Activated CD4-positive, alpha-beta T cell treated with anti-CD3 and anti-CD28 coated beads for 36 hours (primary cell): ENCODE measurements at regions not wholly inside any gene's neighbourhood (a gene's known extent, or its start where the extent isn't known, plus 50 kb on each side); places are given as distances from the start of the nearest gene placed in this dataset.

ENCODE experiments used
- ATAC-seq: fragments of 200-7000 bp; cut with Tn5 transposase; one replicate; pipeline ENCODE4 v1.10.0; 2021; ENCODE audit warnings: mild to moderate bottlenecking, moderate library complexity
- CTCF ChIA-PET: fragments of 350-600 bp; sonication (Branson Sonifier 250); formaldehyde crosslinking; loops from one replicate; lab custom pipeline; 2021; ENCODE audit warnings: antibody characterized with exemption; lab: Charles Lee
- POLR2A ChIA-PET: fragments of 350-600 bp; sonication (Branson Sonifier 250); formaldehyde crosslinking; loops from one replicate; lab custom pipeline; 2021; ENCODE audit warnings: antibody characterized with exemption, inconsistent platforms; lab: Charles Lee
- DNase-seq: peaks from one replicate; pipeline ENCODE4 v3.0.0-alpha.2; 2020
- H3K27ac Mint-ChIP-seq: one replicate; pipeline ENCODE4 v1.8.0; 2021; ENCODE audit warnings: mixed read lengths
- H3K27me3 Mint-ChIP-seq: one replicate; pipeline ENCODE4 v1.8.0; 2021; ENCODE audit warnings: mixed read lengths
- H3K36me3 Mint-ChIP-seq: one replicate; pipeline ENCODE4 v1.8.0; 2021; ENCODE audit warnings: low read depth, mixed read lengths
- H3K4me1 Mint-ChIP-seq: one replicate; pipeline ENCODE4 v1.8.0; 2021; ENCODE audit warnings: mixed read lengths
- H3K4me3 Mint-ChIP-seq: one replicate; pipeline ENCODE4 v1.8.0; 2021; ENCODE audit warnings: mild to moderate bottlenecking, moderate library complexity, mixed read lengths
- H3K9me3 Mint-ChIP-seq: one replicate; pipeline ENCODE4 v1.8.0; 2021; ENCODE audit warnings: low read depth, mixed read lengths
- intact Hi-C, 2 experiments: fragments of 100-400 bp; cut with DNase I in 1 of 2; cut with micrococcal nuclease in 1 of 2; formaldehyde crosslinking; loops; one replicate each; pipeline versions ENCODE4 v1.14.2 to v1.15.1; 2022 to 2024; cut with DNase I, micrococcal nuclease

DNA sequence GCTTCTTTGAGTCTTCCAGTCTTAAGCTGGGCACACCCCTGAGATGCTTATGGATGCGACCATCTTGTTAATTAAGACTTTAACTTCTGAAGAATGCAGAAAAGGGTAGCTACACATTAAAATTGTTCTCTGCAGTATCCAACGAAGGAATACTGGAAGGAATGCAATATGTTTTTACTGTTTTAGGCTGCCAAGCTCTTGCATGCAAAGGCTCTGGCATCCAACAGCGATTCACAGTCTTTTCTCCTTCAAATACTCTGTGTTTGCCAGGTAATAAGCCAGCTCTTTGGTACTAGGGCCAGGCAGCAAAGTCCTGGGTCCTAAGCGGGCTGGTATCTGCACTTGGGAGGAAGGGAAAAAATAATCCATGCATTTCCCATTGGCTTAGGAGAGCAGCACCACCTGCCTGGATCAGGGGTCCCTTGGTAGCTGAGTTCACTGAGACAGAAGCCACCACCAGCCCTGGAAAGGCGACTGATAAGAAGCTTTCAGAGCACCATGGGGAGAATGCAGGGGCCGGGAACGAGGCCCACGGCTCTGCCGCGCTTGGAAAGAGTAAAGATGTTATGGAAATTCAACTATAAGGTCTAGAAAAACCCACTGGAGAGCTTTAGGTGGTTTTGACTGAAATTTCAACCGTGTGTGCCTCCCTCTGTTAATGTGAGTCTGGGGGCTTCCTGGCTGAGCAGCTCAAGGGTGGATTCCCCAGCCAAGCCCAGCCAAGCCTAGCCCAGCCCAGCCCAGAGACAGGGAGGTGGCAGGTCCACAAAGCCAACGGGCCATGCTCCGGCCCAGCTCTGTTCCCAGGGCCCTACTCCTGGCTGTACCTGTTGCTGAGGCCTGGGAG, 67.0 kb upstream of the CCND1 start:
- H3K27me3 Mint-ChIP-seq: peaks cover 30% of the 10 kb centered on the region
- intact Hi-C loops: no loop called here
- no peak overlapping the region for H3K27ac Mint-ChIP-seq
- ChIA-PET POLR2A (no interaction called here), CTCF (interaction anchor here (0.9 kb wide), 1 partner anchor 15 kb away, joined by 3 read pairs; no protein-coding TSS in a partner anchor)
- ATAC-seq (no peak), DNase-seq (no peak)
- no peaks in the 10 kb centered on the region for H3K9me3 Mint-ChIP-seq
- no peak overlapping the region for H3K4me3 Mint-ChIP-seq
- H3K4me1 Mint-ChIP-seq: no peaks in the 10 kb centered on the region
- H3K36me3 Mint-ChIP-seq: no peaks in the 10 kb centered on the region

GRCh38 chr11:69574608-69575255, 66.2 kb upstream of the CCND1 start:
- Mint-ChIP-seq H3K36me3 (no peaks in the 10 kb centered on the region), H3K4me3 (no peak overlapping the region), H3K27ac (no peak overlapping the region), H3K27me3 (peaks cover 30% of the 10 kb centered on the region), H3K4me1 (no peaks in the 10 kb centered on the region), H3K9me3 (no peaks in the 10 kb centered on the region)
- POLR2A ChIA-PET: no interaction called here
- CTCF ChIA-PET: interaction anchor here (0.9 kb wide), 1 partner anchor 15 kb away, joined by 3 read pairs; no protein-coding TSS in a partner anchor
- DNase-seq (no peak), ATAC-seq (no peak)
- intact Hi-C loops: no loop called here

GRCh38 chr11:69575296-69576068, 65.5 kb upstream of the CCND1 start:
- no peaks in the 10 kb centered on the region for H3K36me3 Mint-ChIP-seq
- CTCF ChIA-PET: no interaction called here
- intact Hi-C loops: no loop called here
- ATAC-seq (no peak), DNase-seq (no peak)
- no peaks in the 10 kb centered on the region for H3K4me1 Mint-ChIP-seq
- POLR2A ChIA-PET: no interaction called here
- no peak overlapping the region for H3K27ac Mint-ChIP-seq
- peaks cover 30% of the 10 kb centered on the region for H3K27me3 Mint-ChIP-seq
- no peaks in the 10 kb centered on the region for H3K9me3 Mint-ChIP-seq
- H3K4me3 Mint-ChIP-seq: no peak overlapping the region

DNA sequence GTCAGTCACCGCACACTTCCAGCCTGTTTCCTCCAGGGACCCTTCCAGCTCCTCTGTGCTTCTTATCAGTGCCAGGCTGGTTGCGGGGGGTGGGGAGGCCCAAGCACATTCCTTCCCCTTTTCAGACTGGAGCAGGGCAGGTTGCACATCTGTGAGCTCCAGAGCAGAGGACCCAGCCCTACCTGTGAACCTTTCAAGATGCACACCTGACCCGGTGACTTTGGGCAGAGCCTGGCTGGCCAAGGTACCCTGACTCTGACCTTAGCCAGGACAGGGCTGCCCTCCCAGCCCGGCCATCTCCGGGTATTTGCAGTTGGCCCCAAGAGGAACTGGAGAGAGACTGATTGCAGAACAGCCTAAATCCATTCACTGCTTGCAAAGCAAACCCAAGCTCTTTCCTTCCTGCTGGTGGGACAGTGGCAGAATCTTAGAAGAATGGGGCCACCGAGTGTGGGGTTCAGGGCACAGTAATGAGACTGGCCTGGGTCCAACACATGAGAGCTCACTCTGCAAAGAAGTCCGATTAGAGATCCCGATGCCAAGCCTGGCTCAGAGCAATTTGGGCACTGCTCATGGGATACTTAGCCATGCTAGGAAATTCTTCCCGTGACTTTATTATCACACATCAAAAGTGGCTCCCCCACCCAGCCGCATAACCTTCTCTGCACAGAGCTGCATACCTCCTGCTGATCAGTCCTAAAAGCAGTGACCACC, 64.7 kb upstream of the CCND1 start:
- H3K27ac Mint-ChIP-seq: no peak overlapping the region
- no peaks in the 10 kb centered on the region for H3K36me3 Mint-ChIP-seq
- H3K4me1 Mint-ChIP-seq: no peaks in the 10 kb centered on the region
- intact Hi-C loops: no loop called here
- no peaks in the 10 kb centered on the region for H3K9me3 Mint-ChIP-seq
- ChIA-PET POLR2A (no interaction called here), CTCF (no interaction called here)
- DNase-seq (no peak), ATAC-seq (no peak)
- H3K27me3 Mint-ChIP-seq: peaks cover 32% of the 10 kb centered on the region
- no peak overlapping the region for H3K4me3 Mint-ChIP-seq

- ChIA-PET CTCF (no interaction called here), POLR2A (no interaction called here)
- Mint-ChIP-seq H3K9me3 (no peaks in the 10 kb centered on the region), H3K36me3 (no peaks in the 10 kb centered on the region), H3K4me1 (no peaks in the 10 kb centered on the region), H3K27me3 (peaks cover 28% of the 10 kb centered on the region), H3K4me3 (no peak overlapping the region), H3K27ac (no peak overlapping the region)
- DNase-seq (no peak), ATAC-seq (no peak)
- intact Hi-C loops: no loop called here
These were observed 62.8 kb upstream of the CCND1 start for GRCh38 chr11:69578167-69578566.

DNA sequence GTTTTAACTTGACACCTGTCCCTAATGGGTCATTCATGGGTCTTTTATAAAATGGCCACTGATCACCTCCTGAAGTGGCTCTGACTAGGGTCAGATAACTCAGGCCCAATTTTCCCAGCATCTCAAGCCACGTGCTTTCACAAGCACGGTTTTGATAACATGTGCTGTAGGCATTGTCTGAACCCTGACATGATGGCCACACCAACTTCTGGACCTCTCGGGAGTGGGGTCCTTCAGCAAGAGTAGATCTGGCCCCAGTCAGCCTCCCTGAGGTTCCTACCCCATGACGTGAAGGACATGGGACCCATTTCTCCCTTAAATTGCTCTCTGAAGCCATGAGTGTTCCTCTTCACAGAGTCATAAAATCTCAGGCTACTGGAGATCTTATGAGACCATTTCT, 60.4 kb upstream of the CCND1 start:
- no peak for DNase-seq
- Mint-ChIP-seq H3K4me1 (no peaks in the 10 kb centered on the region), H3K9me3 (peaks cover 2% of the 10 kb centered on the region), H3K36me3 (no peaks in the 10 kb centered on the region), H3K27me3 (peaks cover 26% of the 10 kb centered on the region), H3K27ac (no peak overlapping the region), H3K4me3 (no peak overlapping the region)
- POLR2A ChIA-PET: no interaction called here
- no peak for ATAC-seq
- CTCF ChIA-PET: no interaction called here
- intact Hi-C loops: no loop called here

DNA sequence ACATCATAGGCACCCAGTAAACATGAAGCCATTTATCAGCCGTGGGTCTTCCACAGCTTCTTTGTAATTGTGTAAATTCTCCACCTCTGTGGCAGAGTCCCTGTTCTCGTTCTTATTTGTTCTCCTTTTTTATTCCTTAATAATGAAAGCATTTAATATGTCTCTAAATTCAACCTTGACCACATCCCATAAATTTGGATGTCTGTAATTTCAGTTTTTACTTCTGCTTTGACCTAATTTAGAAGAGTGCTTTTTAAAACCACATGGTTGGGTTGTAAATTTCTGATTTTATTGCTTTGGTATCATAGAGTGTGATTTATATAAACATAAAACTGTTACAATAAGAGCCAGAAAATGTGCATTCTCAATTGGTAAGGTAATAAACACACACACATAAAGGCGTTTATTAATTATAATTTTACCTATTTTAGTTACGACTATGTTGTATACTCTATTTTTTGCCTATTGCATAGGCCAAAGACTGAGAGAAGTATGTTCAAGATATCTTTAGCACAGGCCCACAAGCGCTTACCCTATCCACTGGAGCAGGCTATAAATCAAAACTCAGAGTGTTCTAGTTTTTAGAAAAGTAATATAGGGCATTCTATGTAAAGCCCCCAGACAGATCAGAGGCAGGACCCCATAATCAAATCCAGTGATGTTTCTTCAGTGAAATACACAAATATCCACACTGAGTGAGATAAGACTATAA, 58.0 kb upstream of the CCND1 start:
- ChIA-PET POLR2A (no interaction called here), CTCF (no interaction called here)
- H3K4me3 Mint-ChIP-seq: no peak overlapping the region
- ATAC-seq (no peak), DNase-seq (no peak)
- peaks cover 14% of the 10 kb centered on the region for H3K27me3 Mint-ChIP-seq
- intact Hi-C loops: no loop called here
- no peaks in the 10 kb centered on the region for H3K36me3 Mint-ChIP-seq
- H3K9me3 Mint-ChIP-seq: peaks cover 2% of the 10 kb centered on the region
- H3K4me1 Mint-ChIP-seq: no peaks in the 10 kb centered on the region
- no peak overlapping the region for H3K27ac Mint-ChIP-seq

- DNase-seq: no peak
- intact Hi-C loops: no loop called here
- POLR2A ChIA-PET: no interaction called here
- H3K36me3 Mint-ChIP-seq: no peaks in the 10 kb centered on the region
- no peak for ATAC-seq
- peaks cover 2% of the 10 kb centered on the region for H3K9me3 Mint-ChIP-seq
- H3K27ac Mint-ChIP-seq: no peak overlapping the region
- CTCF ChIA-PET: interaction anchor here (0.7 kb wide), 1 partner anchor 91 kb away, joined by 3 read pairs; no protein-coding TSS in a partner anchor
- H3K27me3 Mint-ChIP-seq: peaks cover 11% of the 10 kb centered on the region
- H3K4me3 Mint-ChIP-seq: no peak overlapping the region
- no peaks in the 10 kb centered on the region for H3K4me1 Mint-ChIP-seq
These were observed 56.8 kb upstream of the CCND1 start for GRCh38 chr11:69584160-69584559.

GRCh38 chr11:69585385-69585784, 55.6 kb upstream of the CCND1 start:
- DNase-seq (no peak), ATAC-seq (no peak)
- intact Hi-C loops: no loop called here
- H3K36me3 Mint-ChIP-seq: no peaks in the 10 kb centered on the region
- CTCF ChIA-PET: no interaction called here
- peaks cover 2% of the 10 kb centered on the region for H3K9me3 Mint-ChIP-seq
- H3K27me3 Mint-ChIP-seq: peaks cover 11% of the 10 kb centered on the region
- POLR2A ChIA-PET: no interaction called here
- H3K4me3 Mint-ChIP-seq: no peak overlapping the region
- H3K4me1 Mint-ChIP-seq: no peaks in the 10 kb centered on the region
- H3K27ac Mint-ChIP-seq: no peak overlapping the region

- Mint-ChIP-seq H3K4me1 (no peaks in the 10 kb centered on the region), H3K9me3 (peaks cover 2% of the 10 kb centered on the region), H3K27ac (no peak overlapping the region), H3K36me3 (no peaks in the 10 kb centered on the region), H3K4me3 (no peak overlapping the region), H3K27me3 (peaks cover 9% of the 10 kb centered on the region)
- DNase-seq (no peak), ATAC-seq (no peak)
- POLR2A ChIA-PET: interaction anchor here (0.7 kb wide), 1 partner anchor 446 kb away, joined by 3 read pairs; no protein-coding TSS in a partner anchor
- intact Hi-C loops: no loop called here
- CTCF ChIA-PET: no interaction called here
These were observed 53.4 kb upstream of the CCND1 start for GRCh38 chr11:69587454-69588090.
